ENCODE measurements at regions not wholly inside any gene's neighbourhood (a gene's known extent, or its start where the extent isn't known, plus 50 kb on each side); places are given as distances from the start of the nearest gene placed in this dataset.

DNA sequence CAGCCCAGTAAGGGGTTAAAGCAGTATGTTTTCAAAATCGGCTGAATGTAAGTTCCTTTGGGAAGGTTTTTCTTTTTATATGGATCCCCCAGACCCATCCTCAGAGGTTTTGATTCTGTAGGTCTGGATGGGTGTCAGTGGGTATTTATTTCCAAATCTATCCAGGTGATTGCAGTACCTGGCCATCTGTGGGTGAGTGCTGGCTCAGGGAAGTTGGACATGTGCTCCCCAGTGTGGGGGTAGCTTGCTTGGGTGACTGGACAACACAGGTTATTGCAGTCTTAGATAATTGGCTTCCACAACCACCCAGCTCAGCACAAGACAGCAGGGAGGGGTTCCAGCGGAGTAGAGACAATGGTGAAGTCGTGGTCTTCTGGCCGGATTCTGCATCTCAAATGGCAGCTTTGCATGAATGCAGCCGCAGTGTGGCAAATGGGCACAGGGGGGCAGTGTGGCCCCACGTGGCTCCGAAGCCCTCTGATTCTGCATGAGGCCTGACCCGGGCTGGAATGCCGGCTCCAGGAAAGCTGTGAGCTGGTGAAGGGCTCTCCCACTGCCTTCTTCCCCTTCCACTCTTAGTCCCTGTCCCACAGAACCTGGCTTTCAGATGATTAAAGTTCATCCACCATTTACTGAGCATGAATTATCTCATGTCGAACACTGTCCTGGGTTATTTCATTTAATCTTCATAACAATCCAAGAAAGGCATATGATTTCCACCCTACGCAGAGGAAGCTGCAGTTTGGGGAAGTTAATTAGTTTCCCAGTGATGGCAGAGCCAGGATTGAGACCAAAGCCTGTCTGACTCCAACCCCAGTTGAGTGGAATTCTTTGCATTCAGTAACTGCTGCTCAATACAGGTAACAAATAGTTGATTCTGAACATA, 64.5 kb upstream of the SYPL1 start:
- Histone ChIP-seq H3K4me3 (no peak overlapping the region), H3K9me3 (no peaks in the 10 kb centered on the region), H3K36me3 (no peaks in the 10 kb centered on the region), H3K27ac (peak overlapping the region in 1 of 2 donors; percentile 14), H3K27me3 (replicated peaks; ENCODE audit: insufficient read depth) (no peaks in the 10 kb centered on the region), H3K4me1 (replicated peaks) (peaks cover 19% of the 10 kb centered on the region)
- peak; percentile 80 for DNase-seq (ENCODE audit: low spot score)
- intact Hi-C loops (cut with DNase I), result loop anchor here (1.0 to 10.0 kb wide), 4 partner anchors 108 to 560 kb away; partner anchors contain the start of gene NAMPT
- 19% methylated on average over 11 of the region's 11 CpGs for WGBS
- TF ChIP-seq POLR2A (IDR thresholded peaks at IDR 0.05), result no peak
- TF ChIP-seq POLR2AphosphoS5 (IDR thresholded peaks at IDR 0.05), result peak; percentile 64
- TF ChIP-seq, protein P1, sequence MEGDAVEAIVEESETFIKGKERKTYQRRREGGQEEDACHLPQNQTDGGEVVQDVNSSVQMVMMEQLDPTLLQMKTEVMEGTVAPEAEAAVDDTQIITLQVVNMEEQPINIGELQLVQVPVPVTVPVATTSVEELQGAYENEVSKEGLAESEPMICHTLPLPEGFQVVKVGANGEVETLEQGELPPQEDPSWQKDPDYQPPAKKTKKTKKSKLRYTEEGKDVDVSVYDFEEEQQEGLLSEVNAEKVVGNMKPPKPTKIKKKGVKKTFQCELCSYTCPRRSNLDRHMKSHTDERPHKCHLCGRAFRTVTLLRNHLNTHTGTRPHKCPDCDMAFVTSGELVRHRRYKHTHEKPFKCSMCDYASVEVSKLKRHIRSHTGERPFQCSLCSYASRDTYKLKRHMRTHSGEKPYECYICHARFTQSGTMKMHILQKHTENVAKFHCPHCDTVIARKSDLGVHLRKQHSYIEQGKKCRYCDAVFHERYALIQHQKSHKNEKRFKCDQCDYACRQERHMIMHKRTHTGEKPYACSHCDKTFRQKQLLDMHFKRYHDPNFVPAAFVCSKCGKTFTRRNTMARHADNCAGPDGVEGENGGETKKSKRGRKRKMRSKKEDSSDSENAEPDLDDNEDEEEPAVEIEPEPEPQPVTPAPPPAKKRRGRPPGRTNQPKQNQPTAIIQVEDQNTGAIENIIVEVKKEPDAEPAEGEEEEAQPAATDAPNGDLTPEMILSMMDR (IDR thresholded peaks at IDR 0.05), result peak; percentile 84 to 96 (median 93)

DNA sequence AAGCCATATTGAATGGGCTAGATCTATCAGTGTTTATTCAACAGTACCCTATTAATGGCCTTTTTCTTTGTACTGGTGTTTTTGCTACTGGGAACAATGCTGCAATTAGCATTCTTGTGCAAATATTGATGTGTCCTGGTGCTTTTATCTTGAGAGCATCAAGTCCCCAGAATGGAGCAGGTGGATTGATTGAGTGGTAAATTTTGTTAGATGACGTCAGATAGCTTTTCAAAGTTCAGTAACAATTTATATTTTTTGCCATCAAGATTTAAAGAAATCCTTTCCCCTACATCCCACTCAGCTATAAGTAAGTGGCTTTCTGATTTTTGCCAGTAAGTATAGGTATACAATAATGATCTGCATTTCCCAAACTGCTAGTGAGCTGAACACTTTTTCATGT, 63.4 kb upstream of the SYPL1 start:
- 59% methylated on average over 1 of the region's 1 CpG for WGBS
- peak; percentile 34 for TF ChIP-seq POLR2AphosphoS5 (IDR thresholded peaks at IDR 0.05)
- TF ChIP-seq POLR2A (IDR thresholded peaks at IDR 0.05), result no peak
- TF ChIP-seq, protein P1 (IDR thresholded peaks at IDR 0.05), result no peak
- intact Hi-C loops (cut with DNase I), result loop anchor here (10.0 kb wide), 1 partner anchor 369 kb away; no protein-coding TSS in a partner anchor

DNA sequence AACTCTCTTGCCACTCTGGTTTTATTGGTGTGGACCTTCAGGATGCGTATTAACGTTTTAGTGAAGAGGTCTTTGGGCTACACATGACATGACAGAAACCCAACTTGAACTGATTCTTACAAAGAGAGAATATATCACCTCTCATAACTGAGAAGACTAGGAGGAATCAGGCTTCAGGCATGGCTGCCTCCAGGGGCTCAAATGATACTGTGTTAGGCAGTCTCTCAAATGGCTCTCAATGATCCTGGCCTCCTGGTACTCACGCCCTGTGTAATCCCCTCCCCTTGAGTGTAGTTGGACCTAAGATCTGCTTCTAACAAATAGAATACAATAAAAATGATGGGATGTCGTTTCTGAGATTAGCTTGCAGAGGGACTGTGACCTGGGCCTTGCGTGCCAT, 58.5 kb upstream of the SYPL1 start:
- 73% methylated on average over 5 of the region's 5 CpGs for WGBS
- Histone ChIP-seq H3K27me3 (replicated peaks; ENCODE audit: insufficient read depth) (no peaks in the 10 kb centered on the region), H3K4me1 (replicated peaks) (no peaks in the 10 kb centered on the region), H3K4me3 (no peak overlapping the region), H3K9me3 (no peaks in the 10 kb centered on the region), H3K27ac (no peak overlapping the region), H3K36me3 (no peaks in the 10 kb centered on the region)
- intact Hi-C loops (cut with DNase I), result loop anchor here (10.0 kb wide), 1 partner anchor 374 kb away; no protein-coding TSS in a partner anchor
- no peak for DNase-seq (ENCODE audit: low spot score)
- no peak for TF ChIP-seq POLR2A (IDR thresholded peaks at IDR 0.05)
- no peak for TF ChIP-seq POLR2AphosphoS5 (IDR thresholded peaks at IDR 0.05)
- TF ChIP-seq, protein P1 (IDR thresholded peaks at IDR 0.05), result no peak

More for the DNA sequence above, 63.4 kb upstream of the SYPL1 start:
- no peak overlapping the region for H3K4me3 ChIP-seq
- no peak for DNase-seq (ENCODE audit: low spot score)
- H3K9me3 ChIP-seq, result no peaks in the 10 kb centered on the region
- H3K27me3 ChIP-seq (replicated peaks; ENCODE audit: insufficient read depth), result no peaks in the 10 kb centered on the region
- H3K36me3 ChIP-seq, result no peaks in the 10 kb centered on the region
- peaks cover 19% of the 10 kb centered on the region for H3K4me1 ChIP-seq (replicated peaks)
- peak overlapping the region in 1 of 2 donors; percentile 14 for H3K27ac ChIP-seq

DNA sequence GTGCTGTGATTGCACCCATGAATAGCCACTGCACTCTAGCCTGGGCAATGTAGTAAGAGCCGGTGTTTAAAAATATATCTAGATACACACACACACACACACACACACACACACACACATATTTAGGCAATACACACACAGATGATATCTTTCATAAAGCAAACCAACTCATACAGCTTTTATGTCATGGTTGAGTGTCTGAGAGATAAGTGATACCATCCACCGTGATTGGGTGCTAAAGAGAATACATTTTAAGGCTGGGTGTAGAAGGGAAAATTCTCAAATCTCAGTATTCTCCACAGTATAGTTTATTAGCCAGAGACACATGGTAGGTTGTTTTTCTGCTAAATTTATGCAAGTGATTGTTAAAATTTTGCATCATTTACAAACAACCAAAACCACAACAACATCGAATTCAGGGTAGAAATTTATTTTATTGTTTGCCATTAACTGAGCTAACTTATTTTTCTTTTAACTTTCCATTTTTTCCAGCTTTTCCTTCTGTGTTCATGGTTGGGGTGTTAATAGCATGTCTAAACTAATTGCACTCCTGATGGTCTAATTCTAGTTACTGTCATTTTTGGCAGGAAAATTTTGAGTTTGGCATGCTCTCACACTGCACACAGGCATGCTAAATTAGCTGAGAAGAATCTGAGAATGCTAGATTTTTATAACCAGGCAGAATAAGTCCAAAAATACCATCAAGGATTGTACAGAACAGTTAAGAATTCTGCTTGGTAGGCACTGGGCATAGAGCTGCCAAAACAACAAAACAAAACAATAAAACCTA, 57.9 kb upstream of the SYPL1 start:
- Histone ChIP-seq H3K4me1 (replicated peaks) (no peaks in the 10 kb centered on the region), H3K36me3 (no peaks in the 10 kb centered on the region), H3K27me3 (replicated peaks; ENCODE audit: insufficient read depth) (no peaks in the 10 kb centered on the region), H3K27ac (no peak overlapping the region), H3K4me3 (no peak overlapping the region), H3K9me3 (no peaks in the 10 kb centered on the region)
- 59% methylated on average over 3 of the region's 3 CpGs for WGBS
- intact Hi-C loops (cut with DNase I), result loop anchor here (10.0 kb wide), 1 partner anchor 375 kb away; no protein-coding TSS in a partner anchor
- TF ChIP-seq POLR2A (IDR thresholded peaks at IDR 0.05) (no peak), POLR2AphosphoS5 (IDR thresholded peaks at IDR 0.05) (no peak)
- TF ChIP-seq, protein P1 (IDR thresholded peaks at IDR 0.05), result no peak
- no peak for DNase-seq (ENCODE audit: low spot score)

Data from prostate gland (tissue), 2 donors.